Testis (tissue), 2 donors: ENCODE measurements at regions not wholly inside any gene's neighbourhood (a gene's known extent, or its start where the extent isn't known, plus 50 kb on each side); places are given as distances from the start of the nearest gene placed in this dataset.

Experiments
- POLR2A ChIP-seq: fragments of 450-650 bp; IDR thresholded peaks from one replicate; pipeline ENCODE4 v1.6.1; 2017; ENCODE audit warnings: antibody characterized with exemption, mild to moderate bottlenecking, moderate library complexity
- TF ChIP-seq, protein P1 (sequence below), 3 experiments: fragments of 450-650 bp in 2 of 3; fragments of 200-600 bp in 1 of 3; sonication (generic) in 1 of 3; IDR thresholded peaks; one replicate each; pipeline ENCODE4 v1.5.1; 2016 to 2019; ENCODE audit warnings: antibody characterized with exemption in 3 of 3, mild to moderate bottlenecking in 2 of 3, moderate library complexity in 1 of 3

DNA sequence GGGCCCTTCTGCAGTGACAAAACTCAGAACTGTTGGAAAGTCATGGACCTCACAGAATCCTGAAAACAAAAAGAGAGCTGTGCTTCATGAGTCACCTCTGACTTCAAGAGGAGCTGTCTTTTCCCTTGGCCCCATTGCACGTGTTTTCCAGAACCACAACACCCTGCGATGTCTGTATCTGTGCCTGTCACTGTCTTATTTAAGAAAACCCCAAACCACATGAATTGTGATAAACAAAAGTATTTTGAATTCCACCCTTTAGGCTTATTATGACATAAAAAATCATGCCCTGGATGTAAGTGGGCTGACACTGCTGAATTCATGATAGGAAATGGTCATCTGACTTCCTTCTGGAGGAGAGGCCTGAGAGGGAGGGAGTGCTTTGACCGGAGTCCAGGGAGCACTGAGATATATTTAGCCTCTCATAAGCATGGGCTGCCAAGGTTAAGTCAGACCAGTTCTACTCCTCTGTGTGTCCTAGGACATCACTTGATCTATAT, 96.4 kb upstream of the DUSP22 start:
- TF ChIP-seq POLR2A = no peak
- TF ChIP-seq, protein P1, sequence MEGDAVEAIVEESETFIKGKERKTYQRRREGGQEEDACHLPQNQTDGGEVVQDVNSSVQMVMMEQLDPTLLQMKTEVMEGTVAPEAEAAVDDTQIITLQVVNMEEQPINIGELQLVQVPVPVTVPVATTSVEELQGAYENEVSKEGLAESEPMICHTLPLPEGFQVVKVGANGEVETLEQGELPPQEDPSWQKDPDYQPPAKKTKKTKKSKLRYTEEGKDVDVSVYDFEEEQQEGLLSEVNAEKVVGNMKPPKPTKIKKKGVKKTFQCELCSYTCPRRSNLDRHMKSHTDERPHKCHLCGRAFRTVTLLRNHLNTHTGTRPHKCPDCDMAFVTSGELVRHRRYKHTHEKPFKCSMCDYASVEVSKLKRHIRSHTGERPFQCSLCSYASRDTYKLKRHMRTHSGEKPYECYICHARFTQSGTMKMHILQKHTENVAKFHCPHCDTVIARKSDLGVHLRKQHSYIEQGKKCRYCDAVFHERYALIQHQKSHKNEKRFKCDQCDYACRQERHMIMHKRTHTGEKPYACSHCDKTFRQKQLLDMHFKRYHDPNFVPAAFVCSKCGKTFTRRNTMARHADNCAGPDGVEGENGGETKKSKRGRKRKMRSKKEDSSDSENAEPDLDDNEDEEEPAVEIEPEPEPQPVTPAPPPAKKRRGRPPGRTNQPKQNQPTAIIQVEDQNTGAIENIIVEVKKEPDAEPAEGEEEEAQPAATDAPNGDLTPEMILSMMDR (IDR thresholded peaks at IDR 0.05) = no peak
